GM10266 (cell line): ENCODE measurements at regions not wholly inside any gene's neighbourhood (a gene's known extent, or its start where the extent isn't known, plus 50 kb on each side); places are given as distances from the start of the nearest gene placed in this dataset.
"Not testable (repeated sequence)": the region's sequence is repeated elsewhere in the genome, so short reads cannot be mapped to it uniquely, and the experiment has no call there.

Experiments
- DNase-seq: peaks from one replicate; pipeline ENCODE4 v3.0.0; 2012; ENCODE audit errors: extremely low spot score
- CTCF ChIP-seq: IDR thresholded peaks from 2 replicates; pipeline ENCODE4 v1.5.1; 2012; ENCODE audit warnings: mild to moderate bottlenecking, low read depth; ENCODE audit not compliant: control insufficient read depth, insufficient read depth; ENCODE audit errors: missing control alignments

- no peak for TF ChIP-seq CTCF
- DNase-seq, result no peak
These were observed 702.6 kb upstream of the CDH8 start for GRCh38 chr16:62738666-62739460.

GRCh38 chr16:62732092-62732491, 695.9 kb upstream of the CDH8 start:
- no peak for DNase-seq
- no peak for TF ChIP-seq CTCF

GRCh38 chr16:62724670-62725269, 688.5 kb upstream of the CDH8 start:
- DNase-seq, result not testable (repeated sequence)

GRCh38 chr16:62720651-62721050, 684.4 kb upstream of the CDH8 start:
- no peak for DNase-seq
- TF ChIP-seq CTCF, result no peak

GRCh38 chr16:62717026-62717425, 680.8 kb upstream of the CDH8 start:
- DNase-seq, result no peak
- no peak for TF ChIP-seq CTCF

- DNase-seq, result no peak
- TF ChIP-seq CTCF, result no peak
These were observed 679.5 kb upstream of the CDH8 start for GRCh38 chr16:62715701-62716100.

GRCh38 chr16:62712566-62712965, 676.3 kb upstream of the CDH8 start:
- TF ChIP-seq CTCF, result no peak
- no peak for DNase-seq
